Hepatocyte (in vitro differentiated cells): ENCODE measurements at regions not wholly inside any gene's neighbourhood (a gene's known extent, or its start where the extent isn't known, plus 50 kb on each side); places are given as distances from the start of the nearest gene placed in this dataset.

ENCODE experiments used
- DNase-seq: peaks from one replicate; pipeline ENCODE4 v3.0.0-alpha.2; 2016; ENCODE audit warnings: low spot score
- H2AFZ ChIP-seq: fragments of 200-600 bp; sonication (generic); 2 replicates; pipeline ENCODE4 v1.6.0; 2016; ENCODE audit warnings: antibody characterized with exemption, mild to moderate bottlenecking
- H3K27ac ChIP-seq: fragments of 200-600 bp; sonication (generic); 2 replicates; pipeline ENCODE4 v1.5.1; 2016; ENCODE audit warnings: mild to moderate bottlenecking
- H3K27me3 ChIP-seq: fragments of 200-600 bp; sonication (generic); 2 replicates; pipeline ENCODE4 v1.6.1; 2016
- H3K36me3 ChIP-seq: fragments of 200-600 bp; sonication (generic); replicated peaks from 2 replicates; pipeline ENCODE4 v1.5.1; 2016; ENCODE audit warnings: low read depth; ENCODE audit not compliant: insufficient read depth
- H3K4me1 ChIP-seq: fragments of 200-600 bp; sonication (generic); 2 replicates; pipeline ENCODE4 v1.5.1; 2016; ENCODE audit warnings: mild to moderate bottlenecking, moderate library complexity; ENCODE audit not compliant: insufficient read depth
- H3K4me2 ChIP-seq: fragments of 200-600 bp; sonication (generic); 2 replicates; pipeline ENCODE4 v1.6.0; 2016
- H3K4me3 ChIP-seq: fragments of 200-600 bp; sonication (generic); 2 replicates; pipeline ENCODE4 v1.5.1; 2016; ENCODE audit warnings: mild to moderate bottlenecking
- H3K79me2 ChIP-seq: fragments of 200-600 bp; sonication (generic); 2 replicates; pipeline ENCODE4 v1.6.0; 2017; ENCODE audit warnings: mild to moderate bottlenecking
- H3K9me2 ChIP-seq: fragments of 200-600 bp; sonication (generic); replicated peaks from 2 replicates; pipeline ENCODE4 v1.6.0; 2017; ENCODE audit warnings: mild to moderate bottlenecking; ENCODE audit not compliant: insufficient read depth
- H3K9me3 ChIP-seq: fragments of 200-600 bp; sonication (generic); 2 replicates; pipeline ENCODE4 v1.5.1; 2016; ENCODE audit warnings: low read depth, mild to moderate bottlenecking
- H4K20me1 ChIP-seq: fragments of 200-600 bp; sonication (generic); 2 replicates; pipeline ENCODE4 v1.6.0; 2016; ENCODE audit warnings: mild to moderate bottlenecking; ENCODE audit not compliant: insufficient read depth, poor library complexity, severe bottlenecking
- CTCF ChIP-seq: fragments of 200-600 bp; sonication (generic); IDR thresholded peaks from 2 replicates; pipeline ENCODE4 v1.5.1; 2016; ENCODE audit warnings: antibody characterized with exemption, mild to moderate bottlenecking; ENCODE audit not compliant: poor library complexity
- EZH2 ChIP-seq: fragments of 200-600 bp; sonication (generic); IDR thresholded peaks from 2 replicates; pipeline ENCODE4 v1.6.1; 2016; ENCODE audit warnings: antibody characterized with exemption, mild to moderate bottlenecking, borderline replicate concordance
- EZH2phosphoT487 ChIP-seq: fragments of 200-600 bp; sonication (generic); IDR thresholded peaks from one replicate; pipeline ENCODE4 v1.6.1; 2018; ENCODE audit warnings: antibody characterized with exemption, mild to moderate bottlenecking, low read depth, moderate library complexity; ENCODE audit not compliant: unreplicated experiment, severe bottlenecking
- WGBS: methylation state at CpG from one replicate; pipeline ENCODE4 v1.1.6; 2016; ENCODE audit warnings: low lambda C conversion rate; ENCODE audit errors: missing lambda C conversion rate; 5-methylcytosine and 5-hydroxymethylcytosine counted together

GRCh38 chr12:68509242-68509641, 101.5 kb upstream of the RAP1B start:
- Histone ChIP-seq H3K27me3 (no peaks in the 10 kb centered on the region), H2AFZ (no peak overlapping the region), H3K9me2 (no peaks in the 10 kb centered on the region), H3K4me2 (no peak overlapping the region), H3K9me3 (no peaks in the 10 kb centered on the region), H3K27ac (no peak overlapping the region), H3K36me3 (no peaks in the 10 kb centered on the region), H3K4me1 (no peaks in the 10 kb centered on the region), H4K20me1 (no peaks in the 10 kb centered on the region), H3K79me2 (no peaks in the 10 kb centered on the region), H3K4me3 (no peak overlapping the region)
- no peak for DNase-seq
- no peak for TF ChIP-seq CTCF
- TF ChIP-seq EZH2phosphoT487 = no peak
- no peak for TF ChIP-seq EZH2
- WGBS = 89% methylated on average over 4 of the region's 4 CpGs

GRCh38 chr12:68510397-68510796, 100.3 kb upstream of the RAP1B start:
- Histone ChIP-seq H3K4me1 (peaks cover 8% of the 10 kb centered on the region), H3K27ac (no peak overlapping the region), H3K79me2 (no peaks in the 10 kb centered on the region), H3K4me3 (no peak overlapping the region), H4K20me1 (no peaks in the 10 kb centered on the region), H3K9me3 (no peaks in the 10 kb centered on the region), H3K36me3 (no peaks in the 10 kb centered on the region), H3K9me2 (no peaks in the 10 kb centered on the region), H3K27me3 (no peaks in the 10 kb centered on the region), H3K4me2 (no peak overlapping the region), H2AFZ (no peak overlapping the region)
- 69% methylated on average over 1 of the region's 1 CpG for WGBS
- TF ChIP-seq CTCF (no peak), EZH2phosphoT487 (no peak), EZH2 (no peak)
- no peak for DNase-seq

GRCh38 chr12:68514807-68515411, 95.8 kb upstream of the RAP1B start:
- no peak overlapping the region for H3K4me3 ChIP-seq
- no peaks in the 10 kb centered on the region for H3K9me3 ChIP-seq
- 78% methylated on average over 3 of the region's 3 CpGs for WGBS
- peaks cover 11% of the 10 kb centered on the region for H3K4me1 ChIP-seq
- TF ChIP-seq EZH2 = no peak
- TF ChIP-seq CTCF = no peak
- TF ChIP-seq EZH2phosphoT487 = no peak
- H3K4me2 ChIP-seq = no peak overlapping the region
- no peaks in the 10 kb centered on the region for H3K9me2 ChIP-seq
- no peak for DNase-seq
- no peak overlapping the region for H3K27ac ChIP-seq
- no peaks in the 10 kb centered on the region for H4K20me1 ChIP-seq
- H3K79me2 ChIP-seq = no peaks in the 10 kb centered on the region
- H3K27me3 ChIP-seq = no peaks in the 10 kb centered on the region
- no peaks in the 10 kb centered on the region for H3K36me3 ChIP-seq
- no peak overlapping the region for H2AFZ ChIP-seq

- Histone ChIP-seq H3K4me2 (no peak overlapping the region), H3K4me1 (peaks cover 11% of the 10 kb centered on the region), H4K20me1 (no peaks in the 10 kb centered on the region), H3K27ac (no peak overlapping the region), H2AFZ (no peak overlapping the region), H3K79me2 (no peaks in the 10 kb centered on the region), H3K27me3 (no peaks in the 10 kb centered on the region), H3K4me3 (no peak overlapping the region), H3K9me2 (no peaks in the 10 kb centered on the region), H3K36me3 (no peaks in the 10 kb centered on the region), H3K9me3 (no peaks in the 10 kb centered on the region)
- TF ChIP-seq EZH2phosphoT487 (no peak), EZH2 (no peak), CTCF (no peak)
- DNase-seq = no peak
- WGBS = 96% methylated on average over 2 of the region's 2 CpGs
Measured at GRCh38 chr12:68515793-68516192, 94.9 kb upstream of the RAP1B start.
